ENCODE measurements at regions not wholly inside any gene's neighbourhood (a gene's known extent, or its start where the extent isn't known, plus 50 kb on each side); places are given as distances from the start of the nearest gene placed in this dataset.

DNA sequence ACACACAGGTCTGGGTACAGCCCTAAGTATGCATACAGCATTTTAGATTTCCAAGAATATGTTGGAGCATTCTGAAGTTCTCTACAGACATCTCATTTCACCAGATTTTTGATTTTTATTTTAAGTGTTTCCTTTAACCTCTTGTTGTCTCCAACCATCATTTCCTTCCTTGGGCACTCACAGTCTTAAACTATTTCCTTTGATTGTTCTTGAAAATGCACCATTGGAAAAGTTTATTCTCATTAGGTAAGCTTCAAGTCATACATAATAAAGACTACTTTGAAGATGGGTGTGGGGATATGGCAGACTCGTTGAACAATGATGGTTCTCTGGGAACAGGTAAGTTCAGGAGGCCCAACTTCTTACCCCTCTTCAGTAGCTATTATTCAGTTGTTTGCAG, 1174.6 kb downstream of the CDH12 start:
- TF ChIP-seq POLR2A (IDR thresholded peaks at IDR 0.05; ENCODE audit: low read length) (no peak), GATA1 (IDR thresholded peaks at IDR 0.05; ENCODE audit: low read depth, low read length) (no peak)
